ENCODE measurements at regions not wholly inside any gene's neighbourhood (a gene's known extent, or its start where the extent isn't known, plus 50 kb on each side); places are given as distances from the start of the nearest gene placed in this dataset.

DNA sequence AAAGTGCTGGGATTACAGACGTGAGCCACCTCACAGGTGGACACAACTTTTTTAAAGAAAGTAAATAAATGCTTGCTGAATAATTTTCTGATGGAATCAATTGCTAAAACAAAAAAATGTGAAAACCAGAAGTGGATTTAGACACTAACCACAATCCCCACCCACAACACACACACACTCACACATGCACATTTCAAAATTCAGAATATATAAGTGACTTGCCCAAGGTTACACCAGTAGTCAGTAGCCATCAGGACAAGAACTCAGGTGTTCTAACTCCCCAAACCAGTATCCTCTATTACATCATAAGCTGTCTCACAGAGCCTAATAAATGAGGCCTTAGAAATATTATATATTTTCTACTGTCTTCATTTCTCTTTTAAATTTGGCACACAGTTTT, 1923.6 kb upstream of the PIK3C3 start:
- no peaks in the 10 kb centered on the region for H3K27me3 ChIP-seq (ENCODE audit: low read length)
- no peaks in the 10 kb centered on the region; the same call in 1 of the 2 replicates for H3K9me2 ChIP-seq (replicated peaks; ENCODE audit: insufficient read depth, low read length)
- H3F3A ChIP-seq (ENCODE audit: insufficient read depth) = no peaks in the 10 kb centered on the region
- no peak overlapping the region for H2AFZ ChIP-seq (ENCODE audit: low read depth, low read length, severe bottlenecking)
- no peaks in the 10 kb centered on the region for H3K36me3 ChIP-seq (ENCODE audit: low read length)
- TF ChIP-seq, protein P1, sequence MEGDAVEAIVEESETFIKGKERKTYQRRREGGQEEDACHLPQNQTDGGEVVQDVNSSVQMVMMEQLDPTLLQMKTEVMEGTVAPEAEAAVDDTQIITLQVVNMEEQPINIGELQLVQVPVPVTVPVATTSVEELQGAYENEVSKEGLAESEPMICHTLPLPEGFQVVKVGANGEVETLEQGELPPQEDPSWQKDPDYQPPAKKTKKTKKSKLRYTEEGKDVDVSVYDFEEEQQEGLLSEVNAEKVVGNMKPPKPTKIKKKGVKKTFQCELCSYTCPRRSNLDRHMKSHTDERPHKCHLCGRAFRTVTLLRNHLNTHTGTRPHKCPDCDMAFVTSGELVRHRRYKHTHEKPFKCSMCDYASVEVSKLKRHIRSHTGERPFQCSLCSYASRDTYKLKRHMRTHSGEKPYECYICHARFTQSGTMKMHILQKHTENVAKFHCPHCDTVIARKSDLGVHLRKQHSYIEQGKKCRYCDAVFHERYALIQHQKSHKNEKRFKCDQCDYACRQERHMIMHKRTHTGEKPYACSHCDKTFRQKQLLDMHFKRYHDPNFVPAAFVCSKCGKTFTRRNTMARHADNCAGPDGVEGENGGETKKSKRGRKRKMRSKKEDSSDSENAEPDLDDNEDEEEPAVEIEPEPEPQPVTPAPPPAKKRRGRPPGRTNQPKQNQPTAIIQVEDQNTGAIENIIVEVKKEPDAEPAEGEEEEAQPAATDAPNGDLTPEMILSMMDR (IDR thresholded peaks at IDR 0.05; ENCODE audit: insufficient read depth, low read length, poor library complexity, severe bottlenecking) = no peak
- TF ChIP-seq EZH2phosphoT487 (conservative IDR thresholded peaks at IDR 0.05; ENCODE audit: low read length) = no peak
- H4K20me1 ChIP-seq (ENCODE audit: low read depth, low read length) = no peaks in the 10 kb centered on the region
- no peak overlapping the region for H3K4me3 ChIP-seq (ENCODE audit: insufficient read depth, low read length, poor library complexity, severe bottlenecking)
- no peak overlapping the region for H3K4me2 ChIP-seq (ENCODE audit: low read depth, low read length, poor library complexity, severe bottlenecking)
- no peaks in the 10 kb centered on the region for H3K79me2 ChIP-seq (ENCODE audit: insufficient read depth, low read length)
- H3K9ac ChIP-seq (ENCODE audit: low read length) = no peak overlapping the region
- H3K27ac ChIP-seq (ENCODE audit: low read depth, low read length) = no peak overlapping the region
- H3K9me3 ChIP-seq (ENCODE audit: insufficient read depth, low read length) = no peaks in the 10 kb centered on the region

DNA sequence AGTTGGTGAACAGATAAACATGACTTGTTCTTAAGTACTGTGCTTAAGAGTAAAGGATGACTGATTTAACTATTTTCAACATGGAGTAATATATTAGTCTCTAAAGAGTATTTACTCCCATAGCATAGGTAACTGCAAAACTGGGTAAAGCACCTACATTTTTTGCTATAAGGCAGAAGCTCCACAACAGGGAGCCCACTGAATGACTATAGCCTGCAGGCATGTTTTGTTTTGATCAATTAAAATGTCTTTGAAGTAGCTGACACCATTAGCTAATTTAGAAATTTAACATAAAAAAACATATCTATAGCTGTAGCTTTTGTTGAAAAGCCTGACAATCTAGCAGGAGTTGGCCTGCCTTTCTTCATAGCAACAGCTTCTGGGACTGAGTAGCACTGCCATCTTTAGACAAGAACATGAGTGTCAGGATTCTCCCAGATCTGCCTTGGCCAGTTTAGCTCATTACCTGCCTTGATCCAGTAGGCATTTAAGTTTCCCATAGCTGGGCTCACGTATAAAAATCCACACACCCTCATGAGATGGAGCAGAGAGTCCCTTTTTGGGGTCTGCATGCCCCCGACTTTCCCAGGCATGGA, 1935.1 kb upstream of the PIK3C3 start:
- TF ChIP-seq, protein P1 (IDR thresholded peaks at IDR 0.05; ENCODE audit: insufficient read depth, low read length, poor library complexity, severe bottlenecking) = no peak
- TF ChIP-seq EZH2phosphoT487 (conservative IDR thresholded peaks at IDR 0.05; ENCODE audit: low read length) = no peak
- Histone ChIP-seq H3K27ac (ENCODE audit: low read depth, low read length) (no peak overlapping the region), H3K4me2 (ENCODE audit: low read depth, low read length, poor library complexity, severe bottlenecking) (no peak overlapping the region), H3K79me2 (ENCODE audit: insufficient read depth, low read length) (no peaks in the 10 kb centered on the region), H3K27me3 (ENCODE audit: low read length) (no peaks in the 10 kb centered on the region), H3K9ac (ENCODE audit: low read length) (no peak overlapping the region), H2AFZ (ENCODE audit: low read depth, low read length, severe bottlenecking) (no peak overlapping the region), H3F3A (ENCODE audit: insufficient read depth) (no peaks in the 10 kb centered on the region), H3K36me3 (ENCODE audit: low read length) (no peaks in the 10 kb centered on the region), H3K9me2 (replicated peaks; ENCODE audit: insufficient read depth, low read length) (no peaks in the 10 kb centered on the region), H3K9me3 (ENCODE audit: insufficient read depth, low read length) (0 out of 2 replicates have a peak, but pooled peaks cover 3% of the 10 kb centered on the region), H3K4me3 (ENCODE audit: insufficient read depth, low read length, poor library complexity, severe bottlenecking) (no peak overlapping the region), H4K20me1 (ENCODE audit: low read depth, low read length) (no peaks in the 10 kb centered on the region)

DNA sequence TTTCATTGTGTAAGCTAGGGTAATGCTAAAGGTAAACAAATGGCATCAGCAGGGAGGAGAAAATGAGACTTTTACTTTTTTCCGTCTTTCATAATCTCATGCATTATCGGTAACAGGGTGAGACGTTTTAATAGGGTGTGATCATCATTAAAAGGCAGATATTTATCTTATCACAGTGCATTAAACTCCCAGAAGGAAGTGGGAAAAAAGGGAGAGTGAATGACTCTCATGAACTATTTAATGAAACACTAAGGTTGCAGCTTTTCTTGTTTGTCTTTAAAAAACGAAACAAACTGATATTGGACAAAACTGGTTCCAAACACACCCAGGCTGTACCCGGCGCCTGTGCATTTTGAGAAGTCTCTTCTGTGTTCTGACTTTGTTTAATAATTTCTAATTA, 1936.8 kb upstream of the PIK3C3 start:
- H3K9me3 ChIP-seq (ENCODE audit: insufficient read depth, low read length) = 0 out of 2 replicates have a peak, but pooled peaks cover 6% of the 10 kb centered on the region
- H4K20me1 ChIP-seq (ENCODE audit: low read depth, low read length) = no peaks in the 10 kb centered on the region
- no peak overlapping the region for H3K27ac ChIP-seq (ENCODE audit: low read depth, low read length)
- no peak overlapping the region for H3K4me2 ChIP-seq (ENCODE audit: low read depth, low read length, poor library complexity, severe bottlenecking)
- no peak overlapping the region for H2AFZ ChIP-seq (ENCODE audit: low read depth, low read length, severe bottlenecking)
- H3K36me3 ChIP-seq (ENCODE audit: low read length) = no peaks in the 10 kb centered on the region
- H3K4me3 ChIP-seq (ENCODE audit: insufficient read depth, low read length, poor library complexity, severe bottlenecking) = no peak overlapping the region
- no peaks in the 10 kb centered on the region for H3K79me2 ChIP-seq (ENCODE audit: insufficient read depth, low read length)
- H3K27me3 ChIP-seq (ENCODE audit: low read length) = no peaks in the 10 kb centered on the region
- H3K9ac ChIP-seq (ENCODE audit: low read length) = no peak overlapping the region
- TF ChIP-seq, protein P1 (IDR thresholded peaks at IDR 0.05; ENCODE audit: insufficient read depth, low read length, poor library complexity, severe bottlenecking) = no peak
- no peak for TF ChIP-seq EZH2phosphoT487 (conservative IDR thresholded peaks at IDR 0.05; ENCODE audit: low read length)
- no peaks in the 10 kb centered on the region for H3K9me2 ChIP-seq (replicated peaks; ENCODE audit: insufficient read depth, low read length)
- H3F3A ChIP-seq (ENCODE audit: insufficient read depth) = no peaks in the 10 kb centered on the region

Data from SU-DHL-6 (cell line).